Testis (tissue), 2 donors: ENCODE measurements at regions not wholly inside any gene's neighbourhood (a gene's known extent, or its start where the extent isn't known, plus 50 kb on each side); places are given as distances from the start of the nearest gene placed in this dataset.

Source experiments
- CTCF ChIP-seq, 3 experiments: fragments of 450-650 bp in 2 of 3; fragments of 200-600 bp in 1 of 3; sonication (generic) in 1 of 3; IDR thresholded peaks; one replicate each; pipeline ENCODE4 v1.5.1; 2016 to 2019; ENCODE audit warnings: antibody characterized with exemption in 3 of 3, mild to moderate bottlenecking in 2 of 3, moderate library complexity in 1 of 3
- POLR2A ChIP-seq: fragments of 450-650 bp; IDR thresholded peaks from one replicate; pipeline ENCODE4 v1.6.1; 2017; ENCODE audit warnings: antibody characterized with exemption, mild to moderate bottlenecking, moderate library complexity

DNA sequence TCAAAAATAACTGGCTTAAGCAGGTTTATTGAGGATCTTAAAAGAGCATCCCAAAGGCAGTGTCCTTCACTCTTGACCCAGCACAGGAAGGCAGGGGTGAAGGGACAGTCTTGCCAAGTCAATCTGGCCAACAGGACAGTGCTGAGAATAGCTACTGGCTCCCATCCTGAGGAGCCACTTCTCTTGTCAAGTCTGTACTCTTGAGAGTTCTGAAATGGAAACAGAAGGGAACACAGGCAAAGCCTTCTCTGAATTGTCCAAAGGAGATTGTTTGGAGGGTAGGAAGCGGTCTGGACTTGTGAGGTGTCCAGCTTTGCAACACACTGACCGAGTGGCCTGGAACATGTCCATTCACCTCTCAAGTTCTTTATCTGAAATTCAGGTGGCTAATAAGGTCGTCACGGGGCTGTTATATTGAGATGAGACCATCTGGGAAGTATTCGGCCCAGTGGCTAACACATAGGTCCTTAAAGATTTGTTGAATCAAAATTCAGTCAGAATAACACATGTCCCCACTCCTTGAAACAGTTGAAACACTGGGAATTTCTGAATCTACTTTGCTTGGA, 99.5 kb upstream of the FHL2 start:
- no peak for TF ChIP-seq POLR2A
- no peak for TF ChIP-seq CTCF (IDR thresholded peaks at IDR 0.05)
